Body of pancreas (tissue), 4 donors: ENCODE measurements at regions not wholly inside any gene's neighbourhood (a gene's known extent, or its start where the extent isn't known, plus 50 kb on each side); places are given as distances from the start of the nearest gene placed in this dataset.

Experiments used
- POLR2A ChIP-seq, 3 donors: fragments of 450-650 bp; IDR thresholded peaks; one replicate each; pipeline ENCODE4 v1.6.1; 2016; ENCODE audit warnings: antibody characterized with exemption in 3 of 3, mild to moderate bottlenecking in 2 of 3
- TF ChIP-seq, protein P1 (sequence below), 7 experiments: fragments of 450-650 bp in 4 of 7; fragments of 200-600 bp in 3 of 7; sonication (generic) in 3 of 7; IDR thresholded peaks; one replicate each; pipeline ENCODE4 v1.5.1; 2016 to 2019; ENCODE audit warnings: antibody characterized with exemption in 7 of 7

DNA sequence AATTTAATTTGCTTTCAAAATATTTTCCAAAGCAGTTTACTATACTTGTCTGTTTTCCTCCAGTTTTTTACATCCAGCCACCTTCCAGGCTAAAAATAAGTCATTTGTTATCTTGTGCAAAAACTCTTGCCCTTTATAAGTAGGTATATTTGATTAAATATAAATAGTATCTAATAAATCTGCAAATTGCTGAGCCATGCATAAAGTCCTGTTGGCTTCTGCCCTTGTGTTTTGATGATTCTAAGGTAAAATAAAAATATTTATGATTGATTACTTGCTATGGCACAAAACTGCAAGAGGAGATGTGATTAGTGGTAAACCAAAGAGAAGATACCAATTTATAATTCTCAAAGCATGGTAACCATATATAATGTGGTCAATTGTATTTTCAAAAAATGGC is 1026.7 kb downstream of the EPHA3 start:
- TF ChIP-seq, protein P1, sequence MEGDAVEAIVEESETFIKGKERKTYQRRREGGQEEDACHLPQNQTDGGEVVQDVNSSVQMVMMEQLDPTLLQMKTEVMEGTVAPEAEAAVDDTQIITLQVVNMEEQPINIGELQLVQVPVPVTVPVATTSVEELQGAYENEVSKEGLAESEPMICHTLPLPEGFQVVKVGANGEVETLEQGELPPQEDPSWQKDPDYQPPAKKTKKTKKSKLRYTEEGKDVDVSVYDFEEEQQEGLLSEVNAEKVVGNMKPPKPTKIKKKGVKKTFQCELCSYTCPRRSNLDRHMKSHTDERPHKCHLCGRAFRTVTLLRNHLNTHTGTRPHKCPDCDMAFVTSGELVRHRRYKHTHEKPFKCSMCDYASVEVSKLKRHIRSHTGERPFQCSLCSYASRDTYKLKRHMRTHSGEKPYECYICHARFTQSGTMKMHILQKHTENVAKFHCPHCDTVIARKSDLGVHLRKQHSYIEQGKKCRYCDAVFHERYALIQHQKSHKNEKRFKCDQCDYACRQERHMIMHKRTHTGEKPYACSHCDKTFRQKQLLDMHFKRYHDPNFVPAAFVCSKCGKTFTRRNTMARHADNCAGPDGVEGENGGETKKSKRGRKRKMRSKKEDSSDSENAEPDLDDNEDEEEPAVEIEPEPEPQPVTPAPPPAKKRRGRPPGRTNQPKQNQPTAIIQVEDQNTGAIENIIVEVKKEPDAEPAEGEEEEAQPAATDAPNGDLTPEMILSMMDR (IDR thresholded peaks at IDR 0.05) = no peak
- TF ChIP-seq POLR2A (IDR thresholded peaks at IDR 0.05) = no peak
